Body of pancreas (tissue), 4 donors: ENCODE measurements at regions not wholly inside any gene's neighbourhood (a gene's known extent, or its start where the extent isn't known, plus 50 kb on each side); places are given as distances from the start of the nearest gene placed in this dataset.

Experiments
- POLR2A ChIP-seq, 3 donors: fragments of 450-650 bp; IDR thresholded peaks; one replicate each; pipeline ENCODE4 v1.6.1; 2016; ENCODE audit warnings: antibody characterized with exemption in 3 of 3, mild to moderate bottlenecking in 2 of 3
- TF ChIP-seq, protein P1 (sequence below), 7 experiments: fragments of 450-650 bp in 4 of 7; fragments of 200-600 bp in 3 of 7; sonication (generic) in 3 of 7; IDR thresholded peaks; one replicate each; pipeline ENCODE4 v1.5.1; 2016 to 2019; ENCODE audit warnings: antibody characterized with exemption in 7 of 7

DNA sequence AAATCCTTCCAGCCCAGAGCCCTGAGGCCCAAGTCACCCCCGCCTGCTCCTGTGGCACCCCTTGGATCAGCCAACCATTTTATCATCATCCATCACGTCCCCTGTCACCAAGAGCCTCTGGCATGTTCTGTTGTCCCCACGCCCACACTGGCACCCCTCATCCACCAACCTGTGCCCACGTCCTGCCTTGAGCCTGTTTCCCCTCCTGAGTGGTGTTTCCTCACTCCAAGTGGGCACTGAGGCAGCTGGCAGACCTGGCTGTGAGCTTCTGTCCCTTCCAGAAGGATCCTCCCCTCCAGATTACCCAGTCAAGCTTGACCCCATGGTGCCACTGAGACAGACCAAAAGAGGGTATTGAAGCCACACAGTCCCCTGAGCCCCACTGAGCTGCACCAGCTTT lies 71.4 kb upstream of the ANTXRL start:
- TF ChIP-seq, protein P1, sequence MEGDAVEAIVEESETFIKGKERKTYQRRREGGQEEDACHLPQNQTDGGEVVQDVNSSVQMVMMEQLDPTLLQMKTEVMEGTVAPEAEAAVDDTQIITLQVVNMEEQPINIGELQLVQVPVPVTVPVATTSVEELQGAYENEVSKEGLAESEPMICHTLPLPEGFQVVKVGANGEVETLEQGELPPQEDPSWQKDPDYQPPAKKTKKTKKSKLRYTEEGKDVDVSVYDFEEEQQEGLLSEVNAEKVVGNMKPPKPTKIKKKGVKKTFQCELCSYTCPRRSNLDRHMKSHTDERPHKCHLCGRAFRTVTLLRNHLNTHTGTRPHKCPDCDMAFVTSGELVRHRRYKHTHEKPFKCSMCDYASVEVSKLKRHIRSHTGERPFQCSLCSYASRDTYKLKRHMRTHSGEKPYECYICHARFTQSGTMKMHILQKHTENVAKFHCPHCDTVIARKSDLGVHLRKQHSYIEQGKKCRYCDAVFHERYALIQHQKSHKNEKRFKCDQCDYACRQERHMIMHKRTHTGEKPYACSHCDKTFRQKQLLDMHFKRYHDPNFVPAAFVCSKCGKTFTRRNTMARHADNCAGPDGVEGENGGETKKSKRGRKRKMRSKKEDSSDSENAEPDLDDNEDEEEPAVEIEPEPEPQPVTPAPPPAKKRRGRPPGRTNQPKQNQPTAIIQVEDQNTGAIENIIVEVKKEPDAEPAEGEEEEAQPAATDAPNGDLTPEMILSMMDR (IDR thresholded peaks at IDR 0.05): no peak
- TF ChIP-seq POLR2A (IDR thresholded peaks at IDR 0.05): no peak
